ENCODE measurements at regions not wholly inside any gene's neighbourhood (a gene's known extent, or its start where the extent isn't known, plus 50 kb on each side); places are given as distances from the start of the nearest gene placed in this dataset.

DNA sequence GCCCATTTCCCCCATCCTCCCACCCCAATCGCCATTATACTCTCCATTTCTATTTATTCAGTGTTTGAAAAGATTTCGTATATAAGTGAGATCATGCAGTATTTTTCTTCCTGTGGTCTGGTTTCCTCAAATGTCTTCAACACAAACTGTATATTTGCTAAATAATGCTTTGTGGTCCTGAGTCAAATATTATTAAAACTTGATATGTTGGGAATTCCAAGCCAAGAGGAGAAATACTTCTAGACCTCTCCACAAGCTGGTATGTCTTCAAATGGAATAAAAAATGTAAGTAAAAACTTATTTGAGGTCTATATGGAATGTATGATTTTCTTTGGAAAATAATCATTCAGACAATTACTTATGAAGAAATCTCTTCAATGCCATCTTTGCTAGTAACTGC, 122.5 kb upstream of the TSC22D2 start:
- Histone ChIP-seq H3K4me1 (ENCODE audit: control insufficient read depth in 2 of 2, insufficient read depth in 1 of 2, low read depth in 1 of 2, low read length in 2 of 2) (no peaks in the 10 kb centered on the region), H2AFZ (ENCODE audit: low read length) (no peak overlapping the region), H3K9ac (ENCODE audit: low read depth, low read length, poor library complexity) (no peak overlapping the region), H4K91ac (ENCODE audit: low read depth, low read length, poor library complexity) (no peak overlapping the region), H3K23ac (ENCODE audit: low read depth, low read length, poor library complexity) (no peak overlapping the region), H4K8ac (ENCODE audit: low read depth, low read length) (no peak overlapping the region), H3K27me3 (ENCODE audit: control insufficient read depth in 3 of 3, insufficient read depth in 3 of 3, low read depth in 1 of 3, low read length in 3 of 3) (no peaks in the 10 kb centered on the region), H3K27ac (replicated peaks; ENCODE audit: low read length) (no peak overlapping the region), H3K18ac (ENCODE audit: low read length) (no peak overlapping the region), H3K4ac (ENCODE audit: low read length) (no peak overlapping the region), H3K36me3 (replicated peaks in 1 of 2; ENCODE audit: control insufficient read depth in 2 of 2, insufficient read depth in 2 of 2, low read length in 2 of 2) (no peaks in the 10 kb centered on the region), H2BK15ac (ENCODE audit: low read length) (no peak overlapping the region), H3K4me3 (ENCODE audit: low read length in 2 of 2) (no peak overlapping the region), H2BK120ac (ENCODE audit: low read depth, low read length) (no peak overlapping the region), H3K9me3 (replicated peaks in 1 of 2; ENCODE audit: control insufficient read depth in 2 of 2, insufficient read depth in 1 of 2, low read depth in 1 of 2, low read length in 2 of 2) (peaks cover 0 to 8% of the 10 kb centered on the region in 2 donors), H3K14ac (ENCODE audit: low read length) (no peak overlapping the region), H3K4me2 (ENCODE audit: insufficient read depth, low read length, poor library complexity, severe bottlenecking) (no peak overlapping the region), H2AK5ac (ENCODE audit: low read depth, low read length) (no peak overlapping the region), H2BK12ac (ENCODE audit: low read length) (no peak overlapping the region), H2BK5ac (ENCODE audit: low read length) (no peak overlapping the region), H3K79me1 (ENCODE audit: low read depth, low read length) (no peaks in the 10 kb centered on the region)
- no peak for DNase-seq (ENCODE audit: low spot score)
- 100% methylated on average over 1 of the region's 2 CpGs for WGBS, 2 donors (ENCODE audit: extremely low coverage in 2 of 2, insufficient read length in 2 of 2, insufficient replicate concordance in 1 of 2)

GRCh38 chr3:150278843-150279381, 129.2 kb upstream of the TSC22D2 start:
- no peak overlapping the region for H2BK120ac ChIP-seq (ENCODE audit: low read depth, low read length)
- no peak overlapping the region for H3K18ac ChIP-seq (ENCODE audit: low read length)
- no peak overlapping the region for H2BK15ac ChIP-seq (ENCODE audit: low read length)
- no peak overlapping the region for H4K91ac ChIP-seq (ENCODE audit: low read depth, low read length, poor library complexity)
- peaks cover 0 to 8% of the 10 kb centered on the region in 2 donors for H3K9me3 ChIP-seq (replicated peaks in 1 of 2; ENCODE audit: control insufficient read depth in 2 of 2, insufficient read depth in 1 of 2, low read depth in 1 of 2, low read length in 2 of 2)
- H2AFZ ChIP-seq (ENCODE audit: low read length), result no peak overlapping the region
- H3K4me3 ChIP-seq (ENCODE audit: low read length in 2 of 2), result no peak overlapping the region
- H3K36me3 ChIP-seq (replicated peaks in 1 of 2; ENCODE audit: control insufficient read depth in 2 of 2, insufficient read depth in 2 of 2, low read length in 2 of 2), result no peaks in the 10 kb centered on the region
- no peak overlapping the region for H3K4ac ChIP-seq (ENCODE audit: low read length)
- no peak overlapping the region for H3K14ac ChIP-seq (ENCODE audit: low read length)
- no peak overlapping the region for H4K8ac ChIP-seq (ENCODE audit: low read depth, low read length)
- H3K79me1 ChIP-seq (ENCODE audit: low read depth, low read length), result no peaks in the 10 kb centered on the region
- no CpG with 5 or more reads among the region's 7 CpGs for WGBS, 2 donors (ENCODE audit: extremely low coverage in 2 of 2, insufficient read length in 2 of 2, insufficient replicate concordance in 1 of 2)
- no peak overlapping the region for H3K4me2 ChIP-seq (ENCODE audit: insufficient read depth, low read length, poor library complexity, severe bottlenecking)
- no peak overlapping the region for H2BK5ac ChIP-seq (ENCODE audit: low read length)
- H2BK12ac ChIP-seq (ENCODE audit: low read length), result no peak overlapping the region
- peak overlapping the region; percentile 34 for H3K27ac ChIP-seq (replicated peaks; ENCODE audit: low read length)
- no peak overlapping the region for H3K23ac ChIP-seq (ENCODE audit: low read depth, low read length, poor library complexity)
- no peak for DNase-seq (ENCODE audit: low spot score)
- H2AK5ac ChIP-seq (ENCODE audit: low read depth, low read length), result no peak overlapping the region
- no peak overlapping the region for H3K9ac ChIP-seq (ENCODE audit: low read depth, low read length, poor library complexity)
- peaks cover 5 to 8% of the 10 kb centered on the region in 2 donors for H3K4me1 ChIP-seq (ENCODE audit: control insufficient read depth in 2 of 2, insufficient read depth in 1 of 2, low read depth in 1 of 2, low read length in 2 of 2)
- peaks cover 0 to 3% (median 0%) of the 10 kb centered on the region in 3 experiments for H3K27me3 ChIP-seq (ENCODE audit: control insufficient read depth in 3 of 3, insufficient read depth in 3 of 3, low read depth in 1 of 3, low read length in 3 of 3)

DNA sequence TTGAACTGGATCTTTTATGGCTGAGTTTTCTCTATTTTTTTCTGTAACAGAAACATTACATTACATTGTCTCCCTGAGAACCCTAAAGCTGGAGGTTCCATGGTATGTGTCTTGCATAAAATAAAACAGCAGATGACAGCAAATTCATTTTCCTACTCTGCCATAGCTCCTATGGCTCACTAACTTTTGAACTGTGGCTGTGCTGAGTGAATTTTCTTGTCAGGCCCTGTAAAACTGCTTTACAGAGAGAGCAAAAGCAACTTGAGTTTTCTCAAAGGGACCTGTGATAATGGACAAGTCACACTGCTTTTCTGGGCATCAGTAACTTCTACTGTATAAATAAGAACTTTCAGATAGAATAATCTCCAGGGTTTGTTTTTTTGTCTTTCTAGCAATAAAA, 129.9 kb upstream of the TSC22D2 start:
- H3K27ac ChIP-seq (replicated peaks; ENCODE audit: low read length), result no peak overlapping the region
- H2BK5ac ChIP-seq (ENCODE audit: low read length), result no peak overlapping the region
- H3K4me1 ChIP-seq (ENCODE audit: control insufficient read depth in 2 of 2, insufficient read depth in 1 of 2, low read depth in 1 of 2, low read length in 2 of 2), result peaks cover 5 to 8% of the 10 kb centered on the region in 2 donors
- no peak overlapping the region for H2AK5ac ChIP-seq (ENCODE audit: low read depth, low read length)
- H3K4ac ChIP-seq (ENCODE audit: low read length), result no peak overlapping the region
- H3K36me3 ChIP-seq (replicated peaks in 1 of 2; ENCODE audit: control insufficient read depth in 2 of 2, insufficient read depth in 2 of 2, low read length in 2 of 2), result no peaks in the 10 kb centered on the region
- H3K4me2 ChIP-seq (ENCODE audit: insufficient read depth, low read length, poor library complexity, severe bottlenecking), result no peak overlapping the region
- no peak overlapping the region for H2BK15ac ChIP-seq (ENCODE audit: low read length)
- no peak overlapping the region for H3K9ac ChIP-seq (ENCODE audit: low read depth, low read length, poor library complexity)
- no peak overlapping the region for H2BK120ac ChIP-seq (ENCODE audit: low read depth, low read length)
- H3K9me3 ChIP-seq (replicated peaks in 1 of 2; ENCODE audit: control insufficient read depth in 2 of 2, insufficient read depth in 1 of 2, low read depth in 1 of 2, low read length in 2 of 2), result peaks cover 0 to 4% of the 10 kb centered on the region in 2 donors
- no peak overlapping the region for H3K4me3 ChIP-seq (ENCODE audit: low read length in 2 of 2)
- H4K8ac ChIP-seq (ENCODE audit: low read depth, low read length), result no peak overlapping the region
- H3K27me3 ChIP-seq (ENCODE audit: control insufficient read depth in 3 of 3, insufficient read depth in 3 of 3, low read depth in 1 of 3, low read length in 3 of 3), result peaks cover 0 to 3% (median 0%) of the 10 kb centered on the region in 3 experiments
- no peak overlapping the region for H3K23ac ChIP-seq (ENCODE audit: low read depth, low read length, poor library complexity)
- no peak overlapping the region for H4K91ac ChIP-seq (ENCODE audit: low read depth, low read length, poor library complexity)
- H3K79me1 ChIP-seq (ENCODE audit: low read depth, low read length), result no peaks in the 10 kb centered on the region
- no peak overlapping the region for H2BK12ac ChIP-seq (ENCODE audit: low read length)
- no peak overlapping the region for H2AFZ ChIP-seq (ENCODE audit: low read length)
- H3K18ac ChIP-seq (ENCODE audit: low read length), result no peak overlapping the region
- no peak overlapping the region for H3K14ac ChIP-seq (ENCODE audit: low read length)
- no peak for DNase-seq (ENCODE audit: low spot score)

DNA sequence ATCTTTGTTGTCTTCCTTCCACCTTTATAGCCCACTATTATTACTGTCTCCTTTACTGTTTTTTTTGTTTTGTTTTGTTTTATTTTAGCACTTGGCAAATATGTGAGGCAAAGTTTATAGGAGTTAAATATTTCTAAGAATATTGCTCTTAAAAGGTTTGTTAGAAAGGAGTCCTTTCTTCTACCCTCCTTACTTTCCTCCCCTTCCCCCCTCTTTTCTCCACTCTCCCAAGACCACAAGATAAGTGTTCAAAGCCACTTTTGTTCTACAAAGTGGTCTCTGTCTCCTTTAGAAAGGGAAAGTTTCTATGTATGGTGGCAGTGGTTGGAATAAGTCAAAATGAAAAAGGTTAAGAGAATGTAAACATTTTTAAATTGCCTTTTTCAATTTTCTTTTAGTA, 130.7 kb upstream of the TSC22D2 start:
- Histone ChIP-seq H4K91ac (ENCODE audit: low read depth, low read length, poor library complexity) (no peak overlapping the region), H3K23ac (ENCODE audit: low read depth, low read length, poor library complexity) (no peak overlapping the region), H2BK120ac (ENCODE audit: low read depth, low read length) (no peak overlapping the region), H3K27ac (replicated peaks; ENCODE audit: low read length) (no peak overlapping the region), H3K36me3 (replicated peaks in 1 of 2; ENCODE audit: control insufficient read depth in 2 of 2, insufficient read depth in 2 of 2, low read length in 2 of 2) (no peaks in the 10 kb centered on the region), H3K4me3 (ENCODE audit: low read length in 2 of 2) (no peak overlapping the region), H4K8ac (ENCODE audit: low read depth, low read length) (no peak overlapping the region), H2BK15ac (ENCODE audit: low read length) (no peak overlapping the region), H3K18ac (ENCODE audit: low read length) (no peak overlapping the region), H2AFZ (ENCODE audit: low read length) (no peak overlapping the region), H3K27me3 (ENCODE audit: control insufficient read depth in 3 of 3, insufficient read depth in 3 of 3, low read depth in 1 of 3, low read length in 3 of 3) (peaks cover 0 to 3% (median 0%) of the 10 kb centered on the region in 3 experiments), H3K4me1 (ENCODE audit: control insufficient read depth in 2 of 2, insufficient read depth in 1 of 2, low read depth in 1 of 2, low read length in 2 of 2) (peaks cover 5 to 8% of the 10 kb centered on the region in 2 donors), H3K14ac (ENCODE audit: low read length) (no peak overlapping the region), H2BK12ac (ENCODE audit: low read length) (no peak overlapping the region), H3K9me3 (replicated peaks in 1 of 2; ENCODE audit: control insufficient read depth in 2 of 2, insufficient read depth in 1 of 2, low read depth in 1 of 2, low read length in 2 of 2) (peaks cover 0 to 1% of the 10 kb centered on the region in 2 donors), H2AK5ac (ENCODE audit: low read depth, low read length) (no peak overlapping the region), H3K79me1 (ENCODE audit: low read depth, low read length) (no peaks in the 10 kb centered on the region), H3K4me2 (ENCODE audit: insufficient read depth, low read length, poor library complexity, severe bottlenecking) (no peak overlapping the region), H2BK5ac (ENCODE audit: low read length) (no peak overlapping the region), H3K4ac (ENCODE audit: low read length) (no peak overlapping the region), H3K9ac (ENCODE audit: low read depth, low read length, poor library complexity) (no peak overlapping the region)
- DNase-seq (ENCODE audit: low spot score), result no peak
